Stimulated activated CD4-positive, alpha-beta T cell treated with anti-CD3 and anti-CD28 coated beads, Interleukin-1b, Interleukin-23, amount 100 ng/mL, for 48 hours (primary cell): ENCODE measurements at regions not wholly inside any gene's neighbourhood (a gene's known extent, or its start where the extent isn't known, plus 50 kb on each side); places are given as distances from the start of the nearest gene placed in this dataset.
"Not testable (repeated sequence)": the region's sequence is repeated elsewhere in the genome, so short reads cannot be mapped to it uniquely, and the experiment has no call there.

Experiments used
- DNase-seq: peaks from one replicate; pipeline ENCODE4 v3.0.0-alpha.2; 2020

DNA sequence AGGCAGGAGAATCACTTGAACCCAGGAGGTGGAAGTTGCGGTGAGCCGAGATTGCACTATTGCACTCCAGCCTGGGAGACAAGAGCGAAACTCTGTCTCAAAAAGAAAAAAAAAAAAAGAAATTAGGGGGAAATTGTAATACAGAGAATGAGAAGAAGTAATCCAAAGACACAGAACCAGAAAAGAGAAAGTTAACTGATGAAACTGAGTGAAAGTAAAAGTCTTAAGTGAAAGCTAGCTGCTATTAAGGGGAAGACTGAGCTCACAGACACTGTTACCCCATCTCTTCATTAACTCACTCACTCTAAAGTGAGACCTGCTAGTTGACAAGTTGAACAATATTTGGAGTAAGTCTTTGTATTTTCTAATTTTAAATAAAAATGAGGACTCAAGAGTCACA lies 763.0 kb upstream of the PCDH10 start:
- DNase-seq, result no peak

DNA sequence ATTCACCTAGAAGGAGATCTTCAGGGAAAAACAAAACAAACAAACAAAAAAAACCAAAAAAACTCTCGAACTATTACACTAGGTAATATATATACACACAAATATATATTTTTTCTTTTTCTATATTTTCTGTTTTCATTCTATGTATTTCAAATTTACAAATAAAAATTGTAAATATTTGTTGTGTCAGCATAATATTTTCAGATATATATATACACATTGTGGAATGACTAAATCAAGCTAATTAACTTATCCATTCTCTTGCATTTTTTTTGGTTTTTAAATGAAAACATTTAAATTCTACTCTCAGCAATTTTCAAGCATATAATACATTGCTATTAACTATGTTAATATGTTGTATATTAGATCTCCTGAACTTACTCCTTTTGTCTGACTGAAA lies 762.0 kb upstream of the PCDH10 start:
- no peak for DNase-seq

DNA sequence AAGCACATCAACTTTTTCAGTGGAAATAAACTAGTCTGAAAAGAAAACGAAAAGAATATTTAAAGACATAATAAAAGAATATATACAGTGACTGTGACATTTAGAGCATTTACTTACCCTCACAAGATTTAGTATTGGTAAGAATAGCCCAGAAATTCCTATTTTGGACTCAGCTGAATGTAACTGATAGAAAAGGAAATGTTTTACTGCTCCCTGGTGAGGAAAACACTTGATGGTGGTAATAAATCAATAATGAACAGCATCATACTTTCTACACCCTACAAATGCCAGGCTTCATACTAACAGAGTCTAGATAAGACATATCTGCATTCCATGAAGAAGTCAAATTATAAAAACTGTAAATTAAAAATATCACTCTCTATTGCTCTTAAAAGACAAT lies 753.5 kb upstream of the PCDH10 start:
- DNase-seq, result no peak

DNA sequence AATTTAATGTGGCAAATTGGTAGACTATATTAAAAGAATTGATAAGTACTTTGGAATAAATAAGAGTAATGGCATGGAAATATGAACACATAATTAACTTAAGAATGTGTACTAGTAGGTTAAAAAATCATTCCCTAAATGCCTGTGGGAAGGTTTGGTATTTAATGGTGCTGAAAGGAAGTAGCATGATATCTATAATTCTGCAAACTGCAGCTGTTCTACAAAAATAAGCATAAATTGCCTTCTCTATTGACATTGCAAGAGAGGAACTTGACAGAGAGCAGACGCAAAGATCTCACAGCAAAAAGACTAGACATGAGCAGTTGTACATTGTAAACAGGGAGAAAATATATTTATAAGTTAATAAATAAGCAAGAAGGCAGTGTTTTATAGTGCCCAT lies 752.5 kb upstream of the PCDH10 start:
- DNase-seq, result no peak

DNA sequence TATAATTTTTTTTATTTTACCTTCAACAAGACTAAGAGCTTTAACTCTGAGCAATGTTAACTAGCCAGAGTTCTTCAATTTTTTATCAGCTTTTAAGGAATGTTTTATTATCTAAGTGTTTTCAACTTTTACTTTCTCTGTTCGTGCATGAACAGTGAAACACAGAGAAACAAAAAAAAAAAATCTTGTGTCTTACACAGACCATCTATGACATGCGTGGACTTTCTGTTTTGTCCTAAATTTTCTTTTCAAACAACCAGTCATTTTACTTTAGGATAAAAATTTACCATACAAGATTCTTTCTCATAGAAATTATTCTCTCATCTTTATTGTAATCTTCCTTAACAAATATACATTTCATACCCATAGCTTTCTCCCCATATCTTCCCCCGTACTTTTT lies 731.9 kb upstream of the PCDH10 start:
- DNase-seq, result no peak

DNA sequence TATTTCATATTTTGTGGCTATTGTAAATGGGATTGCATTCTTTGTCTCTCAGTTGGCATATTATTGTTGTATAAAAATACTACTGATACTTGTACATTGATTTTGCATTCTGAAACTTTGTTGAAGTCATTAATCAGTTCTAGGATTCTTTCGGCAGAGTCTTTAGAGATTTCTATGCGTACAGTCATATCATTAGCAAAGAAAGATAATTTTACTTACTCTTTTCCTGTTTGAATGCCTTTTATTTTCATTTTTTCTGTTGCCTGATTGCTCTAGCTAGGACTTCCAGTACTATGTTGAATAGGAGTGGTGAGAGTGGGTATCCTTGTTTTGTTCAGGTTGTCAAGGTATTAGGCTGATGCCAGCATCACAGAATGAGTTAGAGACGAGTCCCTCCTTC lies 722.0 kb upstream of the PCDH10 start:
- no peak for DNase-seq

DNA sequence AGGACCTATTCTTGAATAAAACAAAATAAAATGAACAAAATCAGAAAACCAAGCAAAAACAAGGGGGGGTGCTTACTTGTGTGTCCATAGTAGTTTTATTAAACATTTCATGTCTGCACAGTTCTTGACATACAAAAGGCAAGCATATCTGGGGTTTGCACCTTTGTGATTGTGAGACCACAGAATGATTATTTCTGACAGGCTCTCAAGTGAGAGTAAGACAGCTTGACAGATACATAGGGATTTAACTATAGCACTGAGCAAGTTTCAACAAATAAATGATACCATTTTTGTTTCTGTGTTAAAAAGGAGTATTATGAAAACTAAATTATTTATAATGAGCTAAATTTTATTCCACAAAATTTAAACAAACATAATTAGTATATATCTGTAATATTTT lies 712.0 kb upstream of the PCDH10 start:
- DNase-seq, result no peak

DNA sequence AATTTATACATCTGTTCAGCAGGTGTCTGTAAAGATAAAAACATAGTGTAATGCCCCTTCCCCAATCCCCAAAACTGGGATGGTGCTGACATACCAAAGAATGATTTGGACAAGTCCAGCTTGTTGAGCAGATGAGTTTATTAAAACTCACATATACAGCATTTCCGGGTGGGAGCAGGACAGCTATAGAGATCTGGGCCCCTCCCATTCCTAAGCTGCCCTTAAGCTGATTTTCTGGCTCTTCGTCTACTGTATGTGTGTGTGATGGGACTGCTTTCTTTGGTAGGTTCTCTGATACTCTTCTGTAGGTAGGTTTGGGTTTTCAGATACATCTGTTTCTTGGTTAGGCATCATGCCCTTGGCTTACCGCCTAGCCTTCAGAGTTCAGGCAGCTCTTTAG lies 703.7 kb upstream of the PCDH10 start:
- DNase-seq, result no peak

DNA sequence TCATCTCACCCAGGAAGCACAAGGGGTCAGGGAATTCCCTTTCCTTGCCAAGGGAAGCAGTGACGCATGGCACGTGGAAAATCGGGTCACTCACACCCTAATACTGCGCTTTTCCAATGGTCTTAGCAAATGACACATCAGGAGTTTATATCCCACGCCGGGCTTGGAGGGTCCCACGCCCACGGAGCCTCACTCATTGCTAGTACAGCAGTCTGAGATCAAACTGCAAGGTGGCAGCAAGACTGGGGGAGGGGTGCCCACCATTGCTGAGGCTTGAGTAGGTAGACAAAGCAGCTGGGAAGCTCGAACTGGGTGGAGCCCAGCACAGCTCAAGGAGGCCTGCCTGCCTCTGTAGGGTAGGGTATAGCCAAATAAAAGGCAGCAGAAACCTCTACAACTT lies 691.1 kb upstream of the PCDH10 start:
- DNase-seq, result not testable (repeated sequence)

DNA sequence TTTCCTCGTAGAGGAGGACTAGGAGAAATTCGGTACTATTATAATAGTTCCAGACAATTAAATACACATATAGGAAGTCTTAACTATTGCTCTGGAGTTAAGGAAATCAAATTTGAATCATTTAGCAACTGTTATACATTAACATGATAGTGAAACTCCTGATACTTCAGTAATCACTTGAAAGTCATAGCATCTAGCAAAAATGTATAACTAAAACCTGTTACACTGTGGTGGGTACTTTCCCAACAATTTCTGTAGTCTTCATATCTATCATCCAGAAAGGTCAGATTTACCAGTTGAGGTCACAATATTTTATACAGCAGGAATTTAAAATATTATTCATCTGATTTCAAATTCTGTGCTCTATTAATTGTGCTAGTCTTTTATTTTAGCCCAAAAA lies 669.6 kb upstream of the PCDH10 start:
- no peak for DNase-seq

DNA sequence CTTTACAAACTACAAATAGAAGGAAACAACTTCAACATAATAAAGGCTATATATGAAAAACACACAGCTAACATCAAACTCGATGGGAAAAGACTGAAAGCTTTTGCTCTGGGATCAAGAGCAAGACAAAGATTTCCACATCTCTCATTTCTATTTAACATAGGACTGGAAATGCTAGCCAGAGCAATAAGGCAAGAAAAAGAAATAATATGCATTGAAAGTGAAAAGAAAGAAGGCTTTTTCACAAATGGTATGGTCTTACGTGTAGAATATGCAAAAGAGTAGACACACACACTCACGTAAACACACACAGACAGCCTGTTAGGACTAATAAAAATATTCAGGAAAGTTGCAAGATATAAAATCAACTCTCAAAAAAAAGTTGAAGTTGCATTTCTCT lies 660.5 kb upstream of the PCDH10 start:
- DNase-seq, result no peak

DNA sequence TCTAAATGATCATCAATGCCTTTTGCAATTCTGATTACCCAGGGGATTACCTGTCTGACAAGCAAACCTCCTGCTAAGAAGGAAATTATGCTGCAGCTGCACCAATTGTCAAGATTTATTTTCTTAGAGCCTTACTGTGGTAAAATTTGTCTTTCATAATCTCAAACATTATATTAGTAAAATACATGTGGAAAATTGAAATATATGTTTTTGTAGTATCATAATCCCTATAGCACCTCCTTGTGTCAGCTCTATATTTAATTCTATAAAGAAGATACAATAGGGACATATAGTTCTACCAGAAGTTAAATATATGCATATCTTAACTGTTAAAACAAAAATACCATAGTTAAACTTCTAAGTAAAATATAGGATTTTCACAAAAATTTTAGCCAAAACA lies 655.6 kb upstream of the PCDH10 start:
- DNase-seq, result no peak

DNA sequence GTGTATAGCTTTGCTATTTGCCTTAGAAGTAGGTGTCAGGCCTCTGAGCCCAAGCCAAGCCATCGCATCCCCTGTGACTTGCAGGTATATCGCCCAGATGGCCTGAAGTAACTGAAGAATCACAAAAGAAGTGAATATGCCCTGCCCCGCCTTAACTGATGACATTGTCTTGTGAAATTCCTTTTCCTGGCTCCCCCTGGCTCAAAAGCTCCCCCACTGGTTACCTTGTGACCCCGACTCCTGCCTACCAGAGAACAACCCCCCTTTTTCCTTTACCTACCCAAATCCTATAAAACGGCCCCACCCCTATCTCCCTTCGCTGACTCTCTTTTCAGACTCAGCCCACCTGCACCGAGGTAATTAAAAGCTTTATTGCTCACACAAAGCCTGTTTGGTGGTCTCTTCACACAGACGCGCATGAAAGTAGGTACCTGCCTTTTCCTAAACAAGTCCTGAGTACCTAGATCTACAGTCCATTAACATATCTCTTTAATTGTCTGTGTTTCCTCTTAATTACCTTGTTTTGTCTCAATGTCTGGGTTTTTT lies 653.8 kb upstream of the PCDH10 start:
- DNase-seq, result not testable (repeated sequence)

DNA sequence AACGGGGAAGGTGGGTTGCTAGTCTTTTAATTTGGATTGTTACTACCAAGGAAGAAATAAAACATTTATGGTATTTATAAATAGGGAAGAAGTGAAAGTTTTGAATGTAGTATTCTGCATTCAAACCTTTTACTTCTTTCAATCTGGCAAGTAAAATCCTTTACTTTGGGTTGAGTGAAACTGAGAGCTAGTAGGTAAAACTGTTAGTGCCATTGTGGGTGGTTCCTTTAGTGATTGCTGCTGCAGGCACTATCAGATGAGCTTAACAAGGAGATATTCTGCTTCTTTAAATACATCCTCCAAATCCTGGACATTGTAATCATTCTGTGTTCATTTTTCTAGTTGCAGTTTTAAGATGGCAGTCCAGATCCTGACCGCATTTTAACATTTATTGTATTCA lies 650.9 kb upstream of the PCDH10 start:
- DNase-seq, result no peak

DNA sequence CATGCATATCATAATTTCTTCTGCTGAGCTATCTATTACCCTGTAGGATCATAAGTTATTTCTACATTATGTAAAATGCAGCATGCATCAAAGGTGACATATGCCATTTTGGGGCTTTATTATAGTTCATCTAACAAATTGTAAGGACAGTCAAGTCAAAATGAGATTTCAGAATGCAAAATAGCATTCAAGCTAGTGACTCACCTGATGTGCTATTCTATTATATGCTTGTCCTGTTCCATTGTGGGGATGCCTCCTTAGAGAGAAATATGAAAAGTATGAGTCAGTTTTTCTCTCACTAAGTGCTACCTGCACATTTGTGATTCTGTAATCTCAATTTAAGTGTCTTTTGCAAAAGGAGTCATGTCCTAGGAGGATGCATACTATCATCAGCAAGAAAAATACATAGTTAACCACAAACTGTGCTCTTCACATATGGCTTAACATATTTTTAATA lies 647.0 kb upstream of the PCDH10 start:
- DNase-seq, result no peak

DNA sequence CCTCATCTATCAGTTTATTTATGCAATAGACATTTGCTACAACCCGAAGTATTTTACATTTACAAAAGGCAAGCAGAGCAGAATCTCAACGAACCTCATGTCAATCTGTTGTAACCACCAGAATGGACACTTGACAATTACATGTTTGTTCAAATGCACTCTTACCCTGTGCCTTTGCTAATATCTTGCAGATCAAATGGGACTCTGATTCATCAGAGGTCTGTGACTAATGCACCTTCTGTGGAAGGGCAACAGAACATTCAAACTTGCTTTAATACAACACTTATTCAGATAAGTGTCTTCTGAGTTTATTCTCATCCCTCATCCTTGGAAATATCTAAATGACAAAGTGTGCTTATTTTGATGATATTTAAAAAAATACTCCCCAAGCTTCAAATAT lies 644.7 kb upstream of the PCDH10 start:
- DNase-seq, result no peak

DNA sequence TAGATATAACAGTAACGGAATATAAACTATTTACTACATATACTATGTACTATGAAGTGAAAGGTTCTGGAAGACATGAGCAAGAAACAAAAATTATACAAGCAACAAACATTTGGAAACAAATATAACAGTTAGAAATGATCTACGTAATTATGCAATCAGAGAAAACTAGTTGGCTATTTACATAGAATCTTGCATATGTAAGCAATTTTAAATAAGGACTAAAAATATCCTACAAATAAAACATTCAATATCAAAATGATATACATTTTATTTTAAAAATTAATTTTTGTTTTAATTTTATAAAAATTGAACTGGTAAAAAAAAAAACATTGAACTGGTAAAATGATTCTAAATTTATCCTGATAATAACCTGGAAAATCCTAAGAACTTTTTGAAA lies 642.5 kb upstream of the PCDH10 start:
- no peak for DNase-seq

DNA sequence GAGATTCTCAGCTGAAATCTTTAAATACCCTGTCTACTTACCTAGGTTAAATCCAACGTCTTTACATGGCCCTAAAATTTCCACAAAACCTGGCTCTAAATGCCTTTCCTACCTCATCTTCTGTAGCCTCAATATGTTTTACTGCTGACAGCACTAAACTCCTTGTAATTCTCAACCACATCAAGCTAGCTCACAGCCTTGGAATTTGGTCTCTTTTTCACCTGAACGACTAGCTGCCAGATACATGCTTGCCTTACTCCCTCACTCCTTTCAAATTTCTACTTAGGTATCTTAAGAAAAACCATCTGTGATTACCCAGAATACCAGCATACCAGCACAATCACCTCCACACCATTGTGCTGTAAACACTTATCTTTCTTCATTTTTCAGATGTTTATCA lies 635.6 kb upstream of the PCDH10 start:
- no peak for DNase-seq

DNA sequence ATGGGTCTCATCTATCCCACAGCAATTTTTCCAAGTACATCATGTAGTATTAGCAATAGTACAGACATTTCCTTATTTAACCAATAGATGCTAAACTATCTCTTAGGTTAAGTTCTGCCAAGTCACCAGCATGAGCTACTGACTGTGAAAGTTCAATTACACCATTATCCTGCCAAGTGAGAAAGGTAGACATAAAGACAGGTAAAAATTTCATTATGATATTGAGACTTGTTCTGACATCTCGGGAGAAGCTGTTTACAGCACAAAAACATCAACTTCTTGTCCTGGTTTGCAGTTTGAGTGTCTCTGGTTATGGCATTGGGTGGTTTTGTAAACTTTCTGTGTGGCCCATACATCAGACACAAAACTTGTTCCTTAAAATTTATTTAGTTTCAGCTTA lies 622.4 kb upstream of the PCDH10 start:
- no peak for DNase-seq

DNA sequence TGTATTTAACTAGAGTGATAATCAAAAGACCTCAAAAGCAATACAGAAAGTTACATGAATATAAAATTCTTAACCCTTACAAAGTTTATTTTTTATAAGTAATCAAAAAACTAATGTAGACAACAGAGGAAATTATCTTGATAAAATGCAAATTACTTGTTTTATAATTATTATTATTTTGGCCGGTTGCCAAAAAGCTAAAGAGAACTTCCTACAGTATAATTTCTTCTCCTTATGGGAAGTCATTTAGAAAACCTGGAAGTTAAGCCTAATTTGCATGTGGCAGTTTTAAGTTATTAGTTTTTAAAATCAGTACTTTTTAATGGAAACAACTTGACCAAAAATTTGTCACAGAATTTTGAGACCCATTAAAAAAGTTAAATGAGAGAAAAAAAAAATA lies 621.3 kb upstream of the PCDH10 start:
- DNase-seq, result no peak

DNA sequence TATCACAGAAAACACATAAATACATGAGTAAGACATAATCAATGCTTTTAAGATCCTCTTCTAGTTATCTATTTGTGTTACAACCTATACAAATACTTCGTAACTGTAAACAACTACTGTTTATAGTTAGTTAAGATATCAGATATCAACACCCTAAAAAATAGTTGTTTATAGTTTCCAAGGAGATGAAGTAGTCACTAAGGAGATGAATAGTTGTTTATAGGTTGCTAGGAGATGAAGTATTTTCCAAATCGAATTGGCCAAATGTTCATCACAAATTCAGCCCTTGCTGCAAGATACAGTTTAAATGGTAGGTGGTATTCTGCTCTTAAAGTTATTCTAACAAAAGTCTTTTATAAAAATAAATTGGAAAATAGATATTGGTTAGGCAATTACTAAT lies 618.2 kb upstream of the PCDH10 start:
- no peak for DNase-seq

DNA sequence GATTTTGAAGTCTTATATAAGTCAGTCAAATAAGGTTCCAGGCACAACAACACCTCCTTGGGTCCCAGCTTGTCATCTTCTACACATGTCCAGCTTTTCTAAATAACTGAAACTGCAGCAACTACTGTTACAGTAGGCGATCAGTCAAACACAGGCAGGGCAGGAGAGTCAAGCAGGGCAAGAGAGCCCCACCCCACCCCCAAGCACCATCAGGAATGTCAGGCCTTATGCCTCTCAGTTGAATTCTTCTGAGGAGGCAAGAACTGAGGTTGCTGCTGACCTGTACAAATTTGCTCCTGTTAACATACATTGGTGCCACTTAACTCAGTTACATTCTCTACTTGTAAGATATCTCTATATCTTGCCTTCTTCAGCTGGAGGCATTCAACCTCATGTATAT lies 608.8 kb upstream of the PCDH10 start:
- DNase-seq, result no peak

DNA sequence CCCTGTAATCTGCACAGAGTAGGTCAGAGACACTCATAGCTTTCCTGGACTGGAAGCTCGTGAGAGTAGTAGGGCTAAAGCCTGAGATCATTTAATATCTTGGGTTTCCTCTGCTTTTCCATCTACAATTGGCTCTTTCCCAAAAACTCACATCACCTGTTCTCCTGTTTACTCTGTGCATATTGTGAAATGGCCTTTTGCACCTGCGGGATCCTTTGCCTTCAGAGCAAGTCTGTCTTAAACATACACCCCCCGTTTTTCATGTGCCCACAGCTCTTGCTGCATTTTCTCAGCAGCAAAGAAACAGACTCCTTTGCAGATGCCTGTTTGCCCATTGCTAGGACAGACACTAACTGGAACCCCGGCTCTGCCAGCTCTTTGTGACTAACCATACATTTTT lies 608.3 kb upstream of the PCDH10 start:
- DNase-seq, result no peak

DNA sequence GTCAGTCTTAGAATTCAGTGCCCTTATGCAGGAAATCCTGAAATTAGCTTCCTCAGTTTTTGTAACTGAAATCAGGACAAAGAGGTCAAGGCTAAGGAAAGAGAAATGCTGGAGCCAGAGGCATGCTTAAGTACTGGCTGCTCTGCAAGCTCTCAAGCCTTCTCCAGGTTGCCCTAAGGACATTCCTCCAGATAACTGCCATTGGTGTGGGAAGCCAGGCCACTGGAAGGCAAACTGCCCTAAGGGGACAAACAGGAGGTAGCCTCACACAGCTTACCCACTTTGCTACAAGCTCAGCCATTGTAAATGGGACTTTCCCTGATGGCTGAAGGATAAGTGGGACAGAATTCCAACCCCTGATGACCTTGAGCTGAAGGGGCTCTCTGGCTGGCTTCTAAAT lies 606.9 kb upstream of the PCDH10 start:
- DNase-seq, result no peak

DNA sequence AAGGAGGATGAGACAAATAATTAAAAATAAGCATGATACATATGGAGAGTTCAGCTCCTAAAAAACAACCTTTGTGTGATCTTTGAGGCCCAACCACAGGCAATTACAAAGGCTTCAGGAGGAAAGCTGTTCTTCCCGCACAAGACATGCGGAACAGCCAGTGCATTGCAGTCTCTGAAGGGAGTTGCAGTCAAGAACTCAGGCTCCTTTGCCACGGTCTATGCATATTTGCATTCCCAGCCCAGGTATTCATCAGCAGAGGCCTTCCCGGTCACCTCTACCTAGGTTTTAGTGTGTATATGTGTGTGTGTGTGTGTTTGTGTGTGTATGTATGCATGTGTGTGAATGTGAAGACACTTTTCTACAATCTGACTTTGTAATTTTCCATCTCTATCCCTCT lies 600.6 kb upstream of the PCDH10 start:
- DNase-seq, result no peak

DNA sequence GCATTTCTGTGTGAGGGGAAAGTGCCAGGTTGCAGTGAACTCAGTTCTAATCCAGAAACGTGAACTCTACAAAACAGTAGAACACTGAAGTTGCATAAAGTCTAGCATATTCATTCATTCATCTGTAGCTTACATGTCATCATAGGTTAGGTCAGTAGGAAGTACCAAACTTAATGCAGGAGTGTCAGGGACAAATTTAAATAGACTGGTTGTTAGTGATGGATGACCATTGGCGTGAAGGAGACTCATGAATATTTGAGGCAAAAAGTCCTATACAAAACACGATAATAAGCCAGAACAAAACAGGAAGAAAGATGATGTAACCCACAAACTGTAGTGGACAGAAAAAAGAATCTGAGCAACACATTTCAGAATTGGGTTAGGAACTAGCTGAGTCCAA lies 592.8 kb upstream of the PCDH10 start:
- no peak for DNase-seq
